NAMALWA (cell line): ENCODE measurements at regions not wholly inside any gene's neighbourhood (a gene's known extent, or its start where the extent isn't known, plus 50 kb on each side); places are given as distances from the start of the nearest gene placed in this dataset.
"Not testable (repeated sequence)": the region's sequence is repeated elsewhere in the genome, so short reads cannot be mapped to it uniquely, and the experiment has no call there.

Experiments used
- DNase-seq: peaks from one replicate; pipeline ENCODE4 v3.0.0-alpha.2; 2015; ENCODE audit warnings: low spot score

GRCh38 chr16:26801628-26802027 lies 265.1 kb upstream of the C16orf82 start:
- no peak for DNase-seq

- no peak for DNase-seq
Observed at GRCh38 chr16:26802440-26802839, 264.3 kb upstream of the C16orf82 start.

GRCh38 chr16:26802965-26803364 lies 263.8 kb upstream of the C16orf82 start:
- DNase-seq = no peak

GRCh38 chr16:26806657-26807056 lies 260.1 kb upstream of the C16orf82 start:
- no peak for DNase-seq

- no peak for DNase-seq
Observed at GRCh38 chr16:26809461-26809860, 257.3 kb upstream of the C16orf82 start.

- no peak for DNase-seq
Observed at GRCh38 chr16:26816266-26816665, 250.5 kb upstream of the C16orf82 start.

GRCh38 chr16:26816885-26817571 lies 249.7 kb upstream of the C16orf82 start:
- no peak for DNase-seq

GRCh38 chr16:26818393-26818792 lies 248.3 kb upstream of the C16orf82 start:
- no peak for DNase-seq

- no peak for DNase-seq
Observed at GRCh38 chr16:26824469-26824868, 242.3 kb upstream of the C16orf82 start.

GRCh38 chr16:26826500-26826899 lies 240.2 kb upstream of the C16orf82 start:
- DNase-seq = no peak

GRCh38 chr16:26827386-26827785 lies 239.3 kb upstream of the C16orf82 start:
- no peak for DNase-seq

- no peak for DNase-seq
Observed at GRCh38 chr16:26830428-26831127, 236.1 kb upstream of the C16orf82 start.

- not testable (repeated sequence) for DNase-seq
Observed at GRCh38 chr16:26836114-26836513, 230.6 kb upstream of the C16orf82 start.

- DNase-seq = no peak
Observed at GRCh38 chr16:26838931-26839330, 227.8 kb upstream of the C16orf82 start.

GRCh38 chr16:26840691-26841090 lies 226.0 kb upstream of the C16orf82 start:
- no peak for DNase-seq

GRCh38 chr16:26856271-26856670 lies 210.5 kb upstream of the C16orf82 start:
- no peak for DNase-seq

GRCh38 chr16:26856791-26857190 lies 209.9 kb upstream of the C16orf82 start:
- DNase-seq = no peak

GRCh38 chr16:26857371-26857770 lies 209.4 kb upstream of the C16orf82 start:
- DNase-seq = no peak

GRCh38 chr16:26860506-26860905 lies 206.2 kb upstream of the C16orf82 start:
- DNase-seq = no peak

GRCh38 chr16:26863931-26864330 lies 202.8 kb upstream of the C16orf82 start:
- DNase-seq = no peak

GRCh38 chr16:26874318-26874717 lies 192.4 kb upstream of the C16orf82 start:
- not testable (repeated sequence) for DNase-seq

GRCh38 chr16:26877421-26877820 lies 189.3 kb upstream of the C16orf82 start:
- DNase-seq = no peak

- DNase-seq = no peak
Observed at GRCh38 chr16:26885674-26886073, 181.1 kb upstream of the C16orf82 start.

GRCh38 chr16:26889740-26890139 lies 177.0 kb upstream of the C16orf82 start:
- no peak for DNase-seq
